ENCODE measurements at regions not wholly inside any gene's neighbourhood (a gene's known extent, or its start where the extent isn't known, plus 50 kb on each side); places are given as distances from the start of the nearest gene placed in this dataset.

DNA sequence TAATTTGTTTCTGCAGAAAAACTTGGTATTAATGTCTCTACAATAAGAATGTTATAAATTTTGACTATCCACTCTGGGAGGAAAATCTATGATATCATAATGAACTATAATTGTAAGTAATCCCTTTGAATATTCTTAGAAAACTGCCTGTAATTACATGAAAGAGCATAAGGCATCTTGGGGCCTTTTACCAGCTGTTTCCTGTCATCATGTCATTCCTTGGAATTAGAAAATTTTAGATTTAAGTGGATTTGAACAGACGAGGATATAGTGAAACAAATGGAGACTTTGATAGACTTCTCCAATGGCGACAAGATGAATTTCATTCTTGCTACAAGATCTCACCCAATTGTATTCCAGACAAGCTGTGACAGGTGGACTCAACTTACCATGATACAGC, 423.4 kb upstream of the FLRT2 start:
- TF ChIP-seq CTCF (IDR thresholded peaks at IDR 0.05) (no peak), EP300 (IDR thresholded peaks at IDR 0.05) (no peak)

Measured in ovary (tissue), 3 donors.